ENCODE measurements at regions not wholly inside any gene's neighbourhood (a gene's known extent, or its start where the extent isn't known, plus 50 kb on each side); places are given as distances from the start of the nearest gene placed in this dataset.

GRCh38 chrX:114519524-114519923 is 64.4 kb upstream of the HTR2C start:
- TF ChIP-seq CTCF (IDR thresholded peaks at IDR 0.05) (no peak), EZH2 (IDR thresholded peaks at IDR 0.05) (no peak)
